ENCODE measurements at regions not wholly inside any gene's neighbourhood (a gene's known extent, or its start where the extent isn't known, plus 50 kb on each side); places are given as distances from the start of the nearest gene placed in this dataset.

- DNase-seq (ENCODE audit: low spot score), result no peak
Observed at GRCh38 chr7:25636168-25636567, 407.9 kb upstream of the NPVF start.

- DNase-seq (ENCODE audit: low spot score), result no peak
Observed at GRCh38 chr7:25636871-25637283, 408.6 kb upstream of the NPVF start.

GRCh38 chr7:25638068-25638467, 409.8 kb upstream of the NPVF start:
- no peak for DNase-seq (ENCODE audit: low spot score)

- no peak for DNase-seq (ENCODE audit: low spot score)
Observed at GRCh38 chr7:25638590-25639244, 410.4 kb upstream of the NPVF start.

- DNase-seq (ENCODE audit: low spot score), result no peak
Observed at GRCh38 chr7:25642849-25643248, 414.6 kb upstream of the NPVF start.

- no peak for DNase-seq (ENCODE audit: low spot score)
Observed at GRCh38 chr7:25643286-25643685, 415.0 kb upstream of the NPVF start.

- no peak for DNase-seq (ENCODE audit: low spot score)
Observed at GRCh38 chr7:25643770-25644394, 415.6 kb upstream of the NPVF start.

GRCh38 chr7:25646726-25647413, 418.6 kb upstream of the NPVF start:
- DNase-seq (ENCODE audit: low spot score), result no peak

- DNase-seq (ENCODE audit: low spot score), result no peak
Observed at GRCh38 chr7:25647872-25648271, 419.6 kb upstream of the NPVF start.

- DNase-seq (ENCODE audit: low spot score), result no peak
Observed at GRCh38 chr7:25652366-25652765, 424.1 kb upstream of the NPVF start.

GRCh38 chr7:25653384-25653783, 425.1 kb upstream of the NPVF start:
- DNase-seq (ENCODE audit: low spot score), result no peak

GRCh38 chr7:25656071-25656470, 427.8 kb upstream of the NPVF start:
- DNase-seq (ENCODE audit: low spot score), result no peak

GRCh38 chr7:25656581-25657026, 428.3 kb upstream of the NPVF start:
- no peak for DNase-seq (ENCODE audit: low spot score)

- no peak for DNase-seq (ENCODE audit: low spot score)
Observed at GRCh38 chr7:25658375-25658774, 430.1 kb upstream of the NPVF start.

GRCh38 chr7:25659841-25660240, 431.6 kb upstream of the NPVF start:
- DNase-seq (ENCODE audit: low spot score), result no peak

GRCh38 chr7:25662841-25663800, 434.8 kb upstream of the NPVF start:
- no peak for DNase-seq (ENCODE audit: low spot score)

GRCh38 chr7:25663877-25664276, 435.6 kb upstream of the NPVF start:
- no peak for DNase-seq (ENCODE audit: low spot score)

- no peak for DNase-seq (ENCODE audit: low spot score)
Observed at GRCh38 chr7:25664593-25664992, 436.3 kb upstream of the NPVF start.

- DNase-seq (ENCODE audit: low spot score), result no peak
Observed at GRCh38 chr7:25665374-25665773, 437.1 kb upstream of the NPVF start.

GRCh38 chr7:25665903-25666670, 437.8 kb upstream of the NPVF start:
- no peak for DNase-seq (ENCODE audit: low spot score)

- DNase-seq (ENCODE audit: low spot score), result no peak
Observed at GRCh38 chr7:25666671-25667060, 438.4 kb upstream of the NPVF start.
